GM18858 (cell line): ENCODE measurements at regions not wholly inside any gene's neighbourhood (a gene's known extent, or its start where the extent isn't known, plus 50 kb on each side); places are given as distances from the start of the nearest gene placed in this dataset.

ENCODE experiments used
- ATAC-seq: cut with Tn5 transposase; IDR thresholded peaks from one replicate; pipeline ENCODE4 v1.9.1; 2021; ENCODE audit not compliant: unreplicated experiment

GRCh38 chr7:21084286-21084685 is 297.6 kb upstream of the SP8 start:
- no peak for ATAC-seq

GRCh38 chr7:21086688-21087087 is 300.0 kb upstream of the SP8 start:
- ATAC-seq = no peak

- ATAC-seq = no peak
These were observed 303.0 kb upstream of the SP8 start for GRCh38 chr7:21089653-21090052.

- ATAC-seq = no peak
These were observed 306.3 kb upstream of the SP8 start for GRCh38 chr7:21092766-21093702.

- ATAC-seq = no peak
These were observed 307.9 kb upstream of the SP8 start for GRCh38 chr7:21094589-21094988.

GRCh38 chr7:21099432-21099831 is 312.7 kb upstream of the SP8 start:
- peak; percentile 82 for ATAC-seq

GRCh38 chr7:21099955-21100354 is 313.3 kb upstream of the SP8 start:
- ATAC-seq = no peak

- ATAC-seq = no peak
These were observed 314.9 kb upstream of the SP8 start for GRCh38 chr7:21101541-21101940.

- no peak for ATAC-seq
These were observed 316.9 kb upstream of the SP8 start for GRCh38 chr7:21103426-21104123.

- no peak for ATAC-seq
These were observed 317.4 kb upstream of the SP8 start for GRCh38 chr7:21104124-21104500.

- ATAC-seq = no peak
These were observed 319.6 kb upstream of the SP8 start for GRCh38 chr7:21106296-21106732.

GRCh38 chr7:21107101-21107500 is 320.4 kb upstream of the SP8 start:
- no peak for ATAC-seq

GRCh38 chr7:21108182-21108581 is 319.7 kb upstream of the SP4 start:
- no peak for ATAC-seq

GRCh38 chr7:21113609-21114415 is 314.1 kb upstream of the SP4 start:
- no peak for ATAC-seq

- ATAC-seq = no peak
These were observed 304.3 kb upstream of the SP4 start for GRCh38 chr7:21123586-21123985.

- no peak for ATAC-seq
These were observed 302.6 kb upstream of the SP4 start for GRCh38 chr7:21125297-21125696.

- no peak for ATAC-seq
These were observed 299.6 kb upstream of the SP4 start for GRCh38 chr7:21128062-21128817.

GRCh38 chr7:21131897-21132296 is 296.0 kb upstream of the SP4 start:
- no peak for ATAC-seq

- ATAC-seq = no peak
These were observed 293.3 kb upstream of the SP4 start for GRCh38 chr7:21134631-21135030.

GRCh38 chr7:21135437-21135836 is 292.4 kb upstream of the SP4 start:
- no peak for ATAC-seq

GRCh38 chr7:21137640-21138039 is 290.2 kb upstream of the SP4 start:
- no peak for ATAC-seq
